Esophagus muscularis mucosa (tissue), 3 donors: ENCODE measurements at regions not wholly inside any gene's neighbourhood (a gene's known extent, or its start where the extent isn't known, plus 50 kb on each side); places are given as distances from the start of the nearest gene placed in this dataset.

Experiments used
- CTCF ChIP-seq, 3 experiments: fragments of 200-600 bp in 2 of 3; fragments of 450-650 bp in 1 of 3; sonication (generic) in 2 of 3; IDR thresholded peaks; one replicate each; pipeline ENCODE4 v1.5.1; 2017 to 2019; ENCODE audit warnings: antibody characterized with exemption in 3 of 3, mild to moderate bottlenecking in 2 of 3, moderate library complexity in 1 of 3
- POLR2A ChIP-seq: fragments of 450-650 bp; IDR thresholded peaks from one replicate; pipeline ENCODE4 v1.6.1; 2017; ENCODE audit warnings: antibody characterized with exemption, moderate library complexity, mild to moderate bottlenecking, low read depth
- POLR2AphosphoS5 ChIP-seq, 2 donors: sonication (generic); formaldehyde crosslinking; IDR thresholded peaks; one replicate each; pipeline ENCODE4 v1.6.1; 2017; ENCODE audit warnings: antibody characterized with exemption in 2 of 2

- TF ChIP-seq POLR2AphosphoS5 (IDR thresholded peaks at IDR 0.05) (no peak), CTCF (IDR thresholded peaks at IDR 0.05) (no peak), POLR2A (no peak)
These were observed 556.2 kb upstream of the EEF2KMT start for GRCh38 chr16:5653789-5654188.
